ENCODE measurements at regions not wholly inside any gene's neighbourhood (a gene's known extent, or its start where the extent isn't known, plus 50 kb on each side); places are given as distances from the start of the nearest gene placed in this dataset.

- TF ChIP-seq CTCF (IDR thresholded peaks at IDR 0.05; ENCODE audit: low read depth, low read length) (no peak), MAX (IDR thresholded peaks at IDR 0.05; ENCODE audit: low read depth, low read length) (no peak), MYC (IDR thresholded peaks at IDR 0.05; ENCODE audit: low read depth, low read length) (no peak), POLR2A (IDR thresholded peaks at IDR 0.05; ENCODE audit: extremely low read depth, insufficient read length) (no peak)
Observed at GRCh38 chr13:68944272-68944671, 1163.4 kb upstream of the ATXN8OS start.
